ENCODE measurements at regions not wholly inside any gene's neighbourhood (a gene's known extent, or its start where the extent isn't known, plus 50 kb on each side); places are given as distances from the start of the nearest gene placed in this dataset.

GRCh38 chr4:83890231-83890630 lies 354.3 kb downstream of the GPAT3 start:
- no peak for TF ChIP-seq CTCF (IDR thresholded peaks at IDR 0.05)
- TF ChIP-seq SIN3A (IDR thresholded peaks at IDR 0.05; ENCODE audit: borderline replicate concordance, insufficient read depth, low read depth, low read length) = no peak
- TF ChIP-seq POLR2AphosphoS5 (IDR thresholded peaks at IDR 0.05; ENCODE audit: low read depth, low read length) = no peak
